HTR-8/SVneo (cell line): ENCODE measurements at regions not wholly inside any gene's neighbourhood (a gene's known extent, or its start where the extent isn't known, plus 50 kb on each side); places are given as distances from the start of the nearest gene placed in this dataset.

Experiments used
- DNase-seq: peaks from one replicate; pipeline ENCODE4 v3.0.0; 2011; ENCODE audit warnings: low spot score, mixed read lengths; ENCODE audit not compliant: insufficient read length
- FAIRE-seq: peaks from 2 replicates; lab custom pipeline; 2011; peaks lifted over from hg19 to GRCh38; lab: Jason Lieb, UNC

- DNase-seq (no peak), FAIRE-seq (no peak)
These were observed 581.6 kb downstream of the NPHP4 start for GRCh38 chr1:5410652-5411051.

DNA sequence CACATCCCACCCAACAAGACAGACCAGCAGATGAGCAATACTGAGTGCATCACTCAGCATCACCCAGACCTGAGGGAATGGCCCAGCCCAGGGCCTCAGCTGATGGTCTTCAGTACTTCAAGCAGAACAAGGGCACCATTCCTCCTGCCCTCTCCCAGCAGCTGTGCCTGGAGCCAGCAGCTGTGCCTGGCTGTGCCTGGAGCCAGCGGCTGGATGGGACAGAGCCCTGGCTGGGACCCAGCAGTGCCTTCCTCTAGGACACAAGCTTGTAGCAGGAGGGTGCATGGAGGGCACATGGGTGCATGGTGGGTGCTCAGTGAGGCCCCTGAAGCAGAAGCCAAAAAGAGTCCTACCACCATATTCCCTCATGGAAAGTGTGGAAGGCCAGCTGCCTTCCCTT, 583.8 kb downstream of the NPHP4 start:
- FAIRE-seq (no peak), DNase-seq (no peak)

- FAIRE-seq, result no peak
These were observed 587.0 kb downstream of the NPHP4 start for GRCh38 chr1:5405263-5405662.

GRCh38 chr1:5404412-5405203, 587.6 kb downstream of the NPHP4 start:
- FAIRE-seq, result no peak
- DNase-seq, result no peak

More at GRCh38 chr1:5405263-5405662, 587.0 kb downstream of the NPHP4 start:
- no peak for DNase-seq

DNA sequence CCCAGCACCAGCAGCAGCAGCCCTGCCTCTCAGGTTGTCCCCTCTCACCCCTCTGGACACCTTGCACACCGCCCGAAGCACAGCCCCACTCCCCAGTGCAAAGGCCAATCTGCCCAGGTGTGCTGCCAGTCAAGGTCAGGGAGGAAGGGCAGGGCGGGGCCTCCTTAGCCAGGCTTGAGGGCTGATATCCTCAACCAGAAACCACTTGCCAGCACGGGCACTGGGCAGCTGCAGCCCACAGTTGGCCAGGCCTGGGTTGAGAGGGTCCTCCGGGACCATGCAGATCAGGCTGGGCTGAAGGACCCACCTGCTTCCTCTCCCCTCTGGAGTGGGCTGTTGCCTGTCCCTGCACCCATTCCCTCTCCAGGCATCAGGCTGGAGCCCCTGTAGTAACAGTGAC, 588.3 kb downstream of the NPHP4 start:
- DNase-seq (no peak), FAIRE-seq (no peak)

DNA sequence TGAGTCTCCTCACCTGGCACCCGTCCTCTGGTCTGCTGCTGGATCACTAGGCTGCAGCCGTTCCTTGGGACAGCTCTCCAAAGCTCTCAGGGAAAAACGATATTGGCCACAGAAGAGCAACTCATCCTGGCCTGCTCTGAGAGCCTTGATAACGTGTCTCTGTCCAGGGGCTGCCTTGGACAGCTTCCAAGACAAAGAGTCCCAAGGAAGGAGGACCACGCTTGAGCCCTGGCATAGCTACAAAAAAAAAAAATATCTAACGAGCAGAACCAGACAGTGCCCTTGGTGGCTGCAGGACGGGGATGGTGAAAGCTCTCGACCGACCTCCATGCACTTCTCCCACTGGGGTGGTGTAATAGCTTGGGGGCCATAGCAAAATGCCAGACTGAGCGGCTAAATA, 589.6 kb downstream of the NPHP4 start:
- no peak for DNase-seq
- FAIRE-seq, result no peak

DNA sequence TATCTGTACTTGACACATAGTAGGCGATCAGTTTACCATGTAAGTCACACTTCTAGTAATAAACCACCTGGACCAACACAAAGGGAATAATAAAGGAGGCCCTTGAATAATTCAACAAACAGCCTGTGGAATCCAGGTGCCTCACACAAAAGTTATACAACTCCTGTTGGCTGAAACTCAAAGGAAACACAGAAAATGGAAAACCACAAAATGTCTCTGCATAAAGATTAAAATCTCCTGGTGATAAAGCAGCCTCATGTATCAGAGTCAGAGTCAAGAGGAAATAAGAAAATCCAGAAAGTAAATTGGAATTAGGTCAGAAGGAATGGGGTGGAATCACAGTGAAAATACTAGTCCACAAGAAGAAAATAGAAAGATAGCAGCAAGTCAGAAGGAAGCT, 592.5 kb downstream of the NPHP4 start:
- no peak for FAIRE-seq
- DNase-seq, result no peak

GRCh38 chr1:5396593-5396992, 595.6 kb downstream of the NPHP4 start:
- DNase-seq (no peak), FAIRE-seq (no peak)

DNA sequence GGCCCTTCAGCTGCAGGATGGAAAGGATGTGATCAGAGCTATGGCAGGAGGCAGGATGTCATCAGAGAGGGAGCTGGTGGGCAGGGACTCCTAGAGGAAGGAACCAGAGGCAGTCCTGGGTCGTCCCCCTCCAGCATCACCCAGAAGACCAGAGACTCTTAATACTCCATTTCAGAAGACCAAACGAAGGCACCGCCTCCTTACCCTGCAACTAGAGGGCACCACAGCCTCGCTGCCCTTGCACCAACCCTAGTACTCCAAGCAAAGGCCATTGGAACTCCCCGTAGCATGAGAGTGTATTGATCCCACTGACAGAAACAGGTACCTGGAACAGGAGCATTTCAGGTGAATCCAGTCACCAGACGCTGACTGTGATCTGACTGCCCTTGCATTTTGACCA, 598.1 kb downstream of the NPHP4 start:
- FAIRE-seq, result no peak

GRCh38 chr1:5393603-5394002, 598.6 kb downstream of the NPHP4 start:
- no peak for FAIRE-seq
- DNase-seq, result no peak

More for the DNA sequence above, 598.1 kb downstream of the NPHP4 start:
- DNase-seq, result no peak

DNA sequence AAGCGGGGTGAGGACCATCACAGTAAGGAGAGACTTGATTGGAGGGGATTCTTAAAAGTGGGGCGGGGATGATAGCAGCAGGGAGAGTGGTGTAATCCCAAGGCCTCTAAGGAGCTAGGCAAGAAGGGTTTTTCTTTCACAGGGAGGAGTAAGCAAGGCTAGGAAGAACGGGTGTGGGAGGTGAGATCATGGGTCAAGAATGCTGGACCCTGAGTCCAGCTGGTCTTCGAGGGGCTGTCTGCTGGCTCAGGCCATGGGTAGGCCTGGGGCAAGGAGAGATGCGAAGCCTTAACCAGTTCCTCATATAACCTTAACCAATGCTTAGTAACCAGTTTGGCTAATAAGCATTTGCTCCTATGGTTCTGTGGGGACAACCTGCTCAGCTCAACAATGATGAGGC, 599.1 kb downstream of the NPHP4 start:
- FAIRE-seq (no peak), DNase-seq (no peak)

DNA sequence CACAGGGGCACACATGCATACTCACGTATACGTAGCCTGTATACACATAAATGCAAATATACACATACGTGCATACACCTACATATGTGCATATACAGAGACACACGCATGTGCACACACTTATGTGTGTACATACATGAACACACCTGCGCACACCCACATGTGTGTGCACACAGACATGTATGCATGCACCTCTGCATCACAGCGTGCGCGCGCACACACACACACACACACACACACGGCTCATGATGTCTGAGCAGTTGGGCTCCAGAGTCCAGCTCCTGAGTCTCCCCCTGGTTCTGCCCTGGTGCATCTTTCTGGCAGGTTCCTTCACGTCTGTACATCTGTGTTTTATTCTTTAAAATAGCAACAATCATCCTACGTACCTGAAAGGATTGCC, 600.5 kb downstream of the NPHP4 start:
- no peak for FAIRE-seq
- no peak for DNase-seq

- DNase-seq (no peak), FAIRE-seq (no peak)
These were observed 601.7 kb downstream of the NPHP4 start for GRCh38 chr1:5390504-5390903.

DNA sequence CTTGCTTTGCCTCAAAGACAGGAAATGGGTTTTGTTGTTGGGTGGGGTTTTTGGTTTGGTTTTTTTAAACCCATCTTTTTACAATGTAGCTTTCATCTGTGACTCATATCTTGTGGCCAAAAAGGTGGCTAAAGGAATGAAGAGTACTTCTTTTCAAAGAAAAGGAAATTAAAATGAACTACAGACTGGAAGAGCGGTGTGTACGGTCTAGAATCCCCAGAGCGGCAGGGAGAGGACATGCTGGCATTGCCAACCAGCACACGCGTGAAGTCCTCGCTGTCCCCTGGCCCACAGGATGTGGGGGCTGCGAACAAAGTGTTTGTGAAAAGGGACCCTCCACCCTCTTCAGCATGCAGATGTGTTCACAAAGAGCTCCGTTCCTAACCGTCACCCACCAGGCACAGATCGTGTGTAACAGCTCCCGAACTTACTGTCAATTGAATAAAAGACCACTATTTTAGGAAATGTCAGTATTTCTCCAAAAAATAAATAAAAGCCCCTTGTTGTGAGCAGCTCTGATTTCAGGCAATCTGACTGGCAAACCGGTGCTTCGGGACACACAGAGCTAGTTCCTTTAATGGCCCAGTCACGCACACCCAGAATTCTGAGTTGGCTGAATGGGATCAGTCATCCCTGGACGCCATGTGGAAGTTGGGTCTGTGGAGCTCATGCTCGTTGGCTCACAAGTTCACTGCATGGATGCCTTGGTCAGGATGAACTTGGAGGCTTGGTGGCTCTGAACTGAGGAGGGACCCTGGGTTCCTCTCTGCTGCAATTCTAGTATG, 602.9 kb downstream of the NPHP4 start:
- DNase-seq (no peak), FAIRE-seq (no peak)

GRCh38 chr1:5388622-5389021, 603.6 kb downstream of the NPHP4 start:
- FAIRE-seq, result no peak

DNA sequence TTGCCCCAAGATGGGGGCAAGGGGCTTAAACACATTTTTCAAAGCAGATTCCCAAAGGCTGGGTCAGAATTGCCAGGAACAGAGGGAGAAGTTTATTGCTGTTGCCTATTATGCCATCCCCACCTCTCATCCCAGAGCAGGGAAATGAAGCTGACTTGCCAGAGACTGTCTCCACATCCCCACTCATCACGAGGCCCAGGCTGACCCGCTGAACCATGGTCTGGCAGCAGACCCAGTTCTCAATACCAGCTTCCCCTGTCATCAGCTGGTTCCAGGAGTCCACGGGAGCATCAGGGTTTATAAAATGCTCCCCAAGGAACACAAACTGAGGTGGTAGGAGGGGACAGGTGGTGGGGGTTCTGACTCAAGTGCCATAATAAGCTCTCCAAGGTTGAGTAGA, 605.9 kb downstream of the NPHP4 start:
- DNase-seq (no peak), FAIRE-seq (no peak)

More at GRCh38 chr1:5388622-5389021, 603.6 kb downstream of the NPHP4 start:
- DNase-seq, result no peak

GRCh38 chr1:5385956-5386355, 606.3 kb downstream of the NPHP4 start:
- DNase-seq (no peak), FAIRE-seq (no peak)

DNA sequence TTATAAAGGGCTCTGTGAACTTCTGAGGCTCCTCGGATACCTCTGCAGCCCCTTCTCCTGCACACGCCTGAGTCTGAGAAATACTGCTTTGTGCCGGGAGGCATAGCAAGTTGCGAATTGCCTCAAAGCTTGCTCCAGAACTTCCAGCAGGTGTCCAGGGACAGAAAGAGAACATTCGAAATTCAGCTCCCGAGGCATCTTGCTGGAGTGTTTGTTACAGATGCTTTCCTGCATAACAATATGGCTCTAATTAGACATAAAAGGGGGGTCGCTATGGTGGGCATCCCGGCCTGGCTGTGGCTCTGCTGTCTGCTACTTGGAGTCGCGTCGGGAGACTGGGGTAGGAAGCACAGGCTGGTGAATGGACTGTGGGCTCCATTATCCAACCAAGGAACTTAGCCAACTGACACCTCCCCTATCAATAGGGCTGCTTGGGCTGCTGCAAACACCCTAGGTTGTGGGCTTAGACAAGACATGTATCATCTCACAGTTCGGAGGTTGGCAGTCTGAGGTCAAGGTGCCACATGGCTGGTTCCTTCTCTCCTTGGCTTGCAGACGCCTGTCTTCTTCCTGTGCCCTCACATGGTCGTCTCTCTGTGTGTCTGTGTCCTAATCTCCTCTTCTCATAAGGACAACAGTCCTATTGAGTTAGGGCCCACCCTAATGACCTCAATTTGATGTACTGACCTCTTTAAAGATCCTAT, 607.0 kb downstream of the NPHP4 start:
- no peak for FAIRE-seq

DNA sequence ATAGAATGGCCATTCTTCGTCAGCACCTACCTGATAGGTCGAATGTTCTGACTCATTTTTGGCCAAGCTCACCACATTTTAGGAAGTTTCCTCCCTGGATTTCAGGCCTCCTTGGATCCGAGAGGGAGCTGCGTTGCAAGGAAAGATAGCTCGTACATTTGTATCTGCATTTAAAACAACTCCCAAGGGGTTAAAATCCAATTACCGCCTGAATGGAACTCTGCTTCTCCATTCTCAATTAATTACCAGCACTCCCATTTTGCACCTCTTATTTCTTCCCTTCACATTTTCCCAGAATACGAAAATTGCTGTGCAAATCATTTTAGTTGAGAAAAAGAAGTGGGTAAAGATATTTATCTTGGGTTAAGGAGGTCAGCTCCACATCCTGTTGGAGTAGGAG, 610.7 kb downstream of the NPHP4 start:
- FAIRE-seq (no peak), DNase-seq (no peak)

More for the DNA sequence above, 607.0 kb downstream of the NPHP4 start:
- DNase-seq, result no peak

DNA sequence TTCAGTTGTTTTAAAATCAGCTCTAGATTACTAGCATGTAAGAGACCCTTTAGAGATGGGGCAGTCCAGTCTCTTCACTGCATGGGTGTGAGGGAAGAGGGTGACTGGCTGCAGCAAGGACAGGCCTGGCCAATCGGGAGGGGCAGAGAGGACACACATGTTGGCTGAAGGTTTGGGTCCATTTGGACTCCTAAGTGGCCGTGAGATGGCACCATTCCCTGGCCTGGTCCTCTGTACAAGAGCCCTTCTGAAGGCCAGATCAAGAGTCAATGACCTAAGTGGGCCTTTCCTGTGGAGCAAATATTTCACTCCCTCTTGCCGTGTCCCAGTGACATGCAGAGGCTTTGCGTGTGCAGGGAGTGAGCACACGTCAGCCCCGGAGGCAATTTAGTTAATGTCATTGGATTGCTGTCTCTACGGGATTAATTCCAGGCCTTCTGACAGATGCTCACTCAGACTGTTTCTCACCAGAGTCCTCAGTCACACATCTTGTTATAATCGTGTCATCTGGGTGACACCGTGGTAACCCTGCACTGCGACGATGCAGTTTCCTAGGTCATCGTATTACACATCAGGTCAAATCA, 613.0 kb downstream of the NPHP4 start:
- FAIRE-seq, result no peak

More for the DNA sequence above, 613.0 kb downstream of the NPHP4 start:
- DNase-seq, result no peak
